OCI-LY1 (cell line): ENCODE measurements at regions not wholly inside any gene's neighbourhood (a gene's known extent, or its start where the extent isn't known, plus 50 kb on each side); places are given as distances from the start of the nearest gene placed in this dataset.

ENCODE experiments used
- H2AFZ ChIP-seq: fragments of 200-600 bp; sonication (generic), shearing (Covaris generic); 2 replicates; pipeline ENCODE4 v1.6.0; 2014; ENCODE audit warnings: antibody characterized with exemption, mild to moderate bottlenecking, low read length
- H3F3A ChIP-seq: fragments of 200-600 bp; sonication (generic), shearing (Covaris generic); 2 replicates; pipeline ENCODE4 v1.6.0; 2014; ENCODE audit warnings: mild to moderate bottlenecking, antibody characterized with exemption, low read length, moderate library complexity; ENCODE audit not compliant: insufficient read depth
- H3K27ac ChIP-seq: fragments of 200-600 bp; sonication (generic); 2 replicates; pipeline ENCODE4 v1.5.1; 2014; ENCODE audit warnings: low read length, mixed run types, mild to moderate bottlenecking, low read depth; ENCODE audit not compliant: poor library complexity, severe bottlenecking
- H3K27me3 ChIP-seq: fragments of 200-600 bp; sonication (generic); 2 replicates; pipeline ENCODE4 v1.6.0; 2014; ENCODE audit warnings: antibody characterized with exemption, mild to moderate bottlenecking, low read length, moderate library complexity; ENCODE audit not compliant: insufficient read depth
- H3K36me3 ChIP-seq: fragments of 200-600 bp; sonication (generic); 2 replicates; pipeline ENCODE4 v1.6.1; 2014; ENCODE audit warnings: mild to moderate bottlenecking, antibody characterized with exemption, low read length, moderate library complexity, mixed read lengths; ENCODE audit not compliant: insufficient read depth
- H3K4me1 ChIP-seq: fragments of 200-600 bp; sonication (generic); 2 replicates; pipeline ENCODE4 v1.5.1; 2014; ENCODE audit warnings: mild to moderate bottlenecking, low read length, moderate library complexity; ENCODE audit not compliant: insufficient read depth, severe bottlenecking
- H3K4me2 ChIP-seq: fragments of 200-600 bp; sonication (generic), shearing (Covaris generic); 2 replicates; pipeline ENCODE4 v1.6.1; 2014; ENCODE audit warnings: low read length
- H3K4me3 ChIP-seq: fragments of 200-600 bp; sonication (generic); 2 replicates; pipeline ENCODE4 v1.5.1; 2014; ENCODE audit warnings: low read length, low read depth, mild to moderate bottlenecking, mixed read lengths; ENCODE audit not compliant: poor library complexity, severe bottlenecking
- H3K79me2 ChIP-seq: fragments of 200-600 bp; shearing (Covaris generic); 2 replicates; pipeline ENCODE4 v1.6.1; 2016; ENCODE audit warnings: mixed run types, low read length, mixed read lengths; ENCODE audit not compliant: insufficient read depth
- H3K9ac ChIP-seq: fragments of 200-600 bp; sonication (generic), shearing (Covaris generic); 2 replicates; pipeline ENCODE4 v1.6.1; 2014; ENCODE audit warnings: mild to moderate bottlenecking, low read length, mixed read lengths
- H3K9me2 ChIP-seq: fragments of 200-600 bp; sonication (generic), shearing (Covaris generic); 2 replicates; pipeline ENCODE4 v1.6.1; 2014; ENCODE audit warnings: low read depth, mild to moderate bottlenecking, low read length, mixed read lengths
- H3K9me3 ChIP-seq: fragments of 200-600 bp; shearing (Covaris generic); 2 replicates; pipeline ENCODE4 v1.6.1; 2014; ENCODE audit warnings: low read length, mixed read lengths
- H4K20me1 ChIP-seq: fragments of 200-600 bp; sonication (generic), shearing (Covaris generic); 2 replicates; pipeline ENCODE4 v1.6.0; 2016; ENCODE audit warnings: mild to moderate bottlenecking, low read length; ENCODE audit not compliant: insufficient read depth
- CTCF ChIP-seq: fragments of 200-600 bp; sonication (generic), shearing (Covaris generic); IDR thresholded peaks from 2 replicates; pipeline ENCODE4 v1.5.1; 2017; ENCODE audit warnings: mild to moderate bottlenecking, antibody characterized with exemption, low read length, moderate library complexity, mixed read lengths
- EZH2 ChIP-seq: fragments of 200-600 bp; sonication (generic), shearing (Covaris generic); IDR thresholded peaks from 2 replicates; pipeline ENCODE4 v1.8.0; 2017; ENCODE audit warnings: borderline replicate concordance, mixed run types, mild to moderate bottlenecking, antibody characterized with exemption, low read length, moderate library complexity, mixed read lengths

DNA sequence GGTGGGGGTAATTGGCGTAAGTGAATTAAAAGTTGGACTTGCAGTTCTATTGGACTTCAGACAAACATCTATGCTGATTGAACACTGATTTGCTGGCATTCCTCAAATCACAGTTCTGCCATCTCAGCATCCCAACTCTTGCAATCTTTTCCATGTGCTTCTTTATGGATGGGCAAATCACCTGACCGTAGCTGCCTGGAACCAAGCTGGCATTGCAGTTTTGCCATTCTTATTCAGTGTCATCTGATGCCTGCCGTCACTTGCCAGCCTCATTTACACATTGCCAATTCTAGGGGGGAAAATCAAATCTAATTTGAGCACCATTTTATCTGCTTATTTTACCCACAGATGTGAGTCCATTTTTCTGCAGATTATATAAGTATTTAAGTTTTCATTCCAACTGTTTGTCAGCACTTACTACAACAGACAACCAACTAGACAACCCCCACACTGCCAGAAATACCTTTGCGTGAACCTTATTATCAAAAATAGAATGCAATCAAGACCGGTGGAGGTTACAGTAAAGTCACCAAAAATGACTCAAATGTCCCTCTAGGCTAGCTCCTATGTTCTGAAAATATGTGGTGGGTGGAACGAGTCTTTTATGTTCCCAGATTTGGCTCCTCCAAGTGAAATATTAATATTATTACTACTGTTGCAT, 172.3 kb upstream of the CTBP2 start:
- Histone ChIP-seq H3K4me2 (no peak overlapping the region), H3K4me3 (no peak overlapping the region), H3K27ac (no peak overlapping the region), H3K27me3 (0 out of 2 replicates have a peak, but pooled peaks cover 3% of the 10 kb centered on the region), H3K36me3 (no peaks in the 10 kb centered on the region), H3K79me2 (no peaks in the 10 kb centered on the region), H3F3A (no peaks in the 10 kb centered on the region), H2AFZ (no peak overlapping the region), H3K9me3 (no peaks in the 10 kb centered on the region), H3K9me2 (no peaks in the 10 kb centered on the region), H3K4me1 (no peaks in the 10 kb centered on the region), H3K9ac (no peak overlapping the region), H4K20me1 (no peaks in the 10 kb centered on the region)
- no peak for TF ChIP-seq EZH2
- no peak for TF ChIP-seq CTCF

- Histone ChIP-seq H3K9me2 (no peaks in the 10 kb centered on the region), H4K20me1 (no peaks in the 10 kb centered on the region), H3F3A (no peaks in the 10 kb centered on the region), H3K4me2 (no peak overlapping the region), H3K27me3 (0 out of 2 replicates have a peak, but pooled peaks cover 3% of the 10 kb centered on the region), H3K79me2 (no peaks in the 10 kb centered on the region), H3K27ac (no peak overlapping the region), H3K9ac (no peak overlapping the region), H2AFZ (no peak overlapping the region), H3K4me3 (no peak overlapping the region), H3K9me3 (no peaks in the 10 kb centered on the region), H3K36me3 (no peaks in the 10 kb centered on the region), H3K4me1 (no peaks in the 10 kb centered on the region)
- TF ChIP-seq CTCF (no peak), EZH2 (no peak)
Observed at GRCh38 chr10:125331056-125331455, 170.7 kb upstream of the CTBP2 start.

DNA sequence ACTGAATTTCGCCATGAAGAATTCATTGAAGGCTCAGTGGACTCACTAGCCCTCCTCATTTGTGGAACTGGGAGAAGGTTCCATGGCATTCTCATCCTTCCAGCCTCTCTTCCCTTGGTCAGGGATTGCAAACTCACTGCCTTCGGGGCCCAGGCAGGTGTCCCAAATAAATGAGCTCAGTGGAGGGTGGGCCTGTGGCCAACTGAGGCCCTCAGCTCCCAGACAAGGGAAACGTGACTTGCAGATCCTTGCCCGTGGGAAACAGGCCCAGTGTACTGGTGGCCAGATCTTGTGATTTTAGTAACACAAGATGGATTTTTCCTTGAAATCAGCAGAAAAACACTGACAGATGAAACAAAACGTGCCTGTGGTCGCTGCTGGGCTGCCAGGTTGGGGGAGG, 168.7 kb upstream of the CTBP2 start:
- Histone ChIP-seq H3K9me3 (no peaks in the 10 kb centered on the region), H3F3A (no peaks in the 10 kb centered on the region), H3K27me3 (0 out of 2 replicates have a peak, but pooled peaks cover 3% of the 10 kb centered on the region), H3K9me2 (no peaks in the 10 kb centered on the region), H2AFZ (no peak overlapping the region), H3K79me2 (no peaks in the 10 kb centered on the region), H3K27ac (no peak overlapping the region), H3K9ac (no peak overlapping the region), H3K4me2 (no peak overlapping the region), H4K20me1 (no peaks in the 10 kb centered on the region), H3K4me1 (no peaks in the 10 kb centered on the region), H3K4me3 (no peak overlapping the region), H3K36me3 (no peaks in the 10 kb centered on the region)
- TF ChIP-seq CTCF (no peak), EZH2 (no peak)
